HepG2 (cell line): ENCODE measurements at regions not wholly inside any gene's neighbourhood (a gene's known extent, or its start where the extent isn't known, plus 50 kb on each side); places are given as distances from the start of the nearest gene placed in this dataset.

Experiments
- CREM ChIP-seq, 2 experiments: sonication (generic) in 1 of 2; formaldehyde crosslinking in 1 of 2; IDR thresholded peaks; 2 replicates each; pipeline versions ENCODE4 v1.4.0 to v1.6.1; 2016 to 2020; ENCODE audit warnings: antibody characterized with exemption in 1 of 2, mild to moderate bottlenecking in 1 of 2, missing genetic modification reagents in 1 of 2
- DNMT1 ChIP-seq: sonication (generic); formaldehyde crosslinking; IDR thresholded peaks from 2 replicates; pipeline ENCODE4 v1.5.1; 2020; ENCODE audit warnings: mild to moderate bottlenecking, missing genetic modification reagents
- EHMT2 ChIP-seq: fragments of 200-600 bp; sonication (generic); IDR thresholded peaks from 2 replicates; pipeline ENCODE4 v1.7.0; 2017; ENCODE audit warnings: antibody characterized with exemption, low read depth, low read length, borderline replicate concordance
- FOSL1 ChIP-seq: sonication (generic); formaldehyde crosslinking; IDR thresholded peaks from 2 replicates; pipeline ENCODE4 v1.9.0; 2021; ENCODE audit warnings: missing genetic modification reagents, borderline replicate concordance
- FOXM1 ChIP-seq: sonication (generic); formaldehyde crosslinking; IDR thresholded peaks from 2 replicates; pipeline ENCODE4 v1.5.0; 2020; ENCODE audit warnings: missing genetic modification reagents
- ONECUT2 ChIP-seq: sonication (generic); formaldehyde crosslinking; IDR thresholded peaks from 2 replicates; pipeline ENCODE4 v1.4.0; 2020; ENCODE audit warnings: missing genetic modification reagents
- PAX8 ChIP-seq: sonication (generic); formaldehyde crosslinking; IDR thresholded peaks from 2 replicates; pipeline ENCODE4 v1.8.0; 2022; ENCODE audit warnings: mild to moderate bottlenecking, missing genetic modification reagents, borderline replicate concordance
- PHF20 ChIP-seq: sonication (generic); formaldehyde crosslinking; IDR thresholded peaks from 2 replicates; pipeline ENCODE4 v1.5.0; 2020; ENCODE audit warnings: mild to moderate bottlenecking, missing genetic modification reagents
- REL ChIP-seq: sonication (generic); formaldehyde crosslinking; conservative IDR thresholded peaks from 2 replicates; pipeline ENCODE4 v1.8.0; 2022; ENCODE audit warnings: mild to moderate bottlenecking, missing genetic modification reagents, moderate library complexity
- RFX5 ChIP-seq: IDR thresholded peaks from 2 replicates; pipeline ENCODE4 v1.6.1; 2011; ENCODE audit warnings: low read depth, low read length, improper control_type of control experiment
- RFXANK ChIP-seq: IDR thresholded peaks from 2 replicates; pipeline ENCODE4 v1.6.1; 2016
- SETDB1 ChIP-seq: sonication (generic); formaldehyde crosslinking; IDR thresholded peaks from 2 replicates; pipeline ENCODE4 v1.5.1; 2020; ENCODE audit warnings: missing genetic modification reagents, mild to moderate bottlenecking, borderline replicate concordance
- ZKSCAN1 ChIP-seq: fragments of 150-350 bp; IDR thresholded peaks from 2 replicates; pipeline ENCODE4 v1.6.1; 2014; ENCODE audit warnings: low read length
- ZNF629 ChIP-seq: sonication (generic); formaldehyde crosslinking; conservative IDR thresholded peaks from 2 replicates; pipeline ENCODE4 v1.5.0; 2020; ENCODE audit warnings: missing genetic modification reagents
- ZSCAN9 ChIP-seq: IDR thresholded peaks from 2 replicates; pipeline ENCODE4 v1.6.1; 2016; ENCODE audit warnings: borderline replicate concordance
- TF ChIP-seq, protein P1 (sequence below): sonication (generic); formaldehyde crosslinking; conservative IDR thresholded peaks from 2 replicates; pipeline ENCODE4 v1.4.0; 2020; ENCODE audit warnings: mild to moderate bottlenecking, missing genetic modification reagents, moderate library complexity
- TF ChIP-seq, protein P2 (sequence below): sonication (generic); formaldehyde crosslinking; IDR thresholded peaks from 2 replicates; pipeline ENCODE4 v1.5.0; 2020; ENCODE audit warnings: missing genetic modification reagents
- TF ChIP-seq, protein P3 (sequence below): conservative IDR thresholded peaks from 2 replicates; pipeline ENCODE4 v1.6.1; 2018; ENCODE audit warnings: missing genetic modification reagents
- TF ChIP-seq, protein P4 (sequence below): sonication (generic); formaldehyde crosslinking; IDR thresholded peaks from 2 replicates; pipeline ENCODE4 v1.5.1; 2020; ENCODE audit warnings: missing genetic modification reagents, mild to moderate bottlenecking, borderline replicate concordance
- TF ChIP-seq, protein P5 (sequence below): fragments of 450-650 bp; IDR thresholded peaks from 2 replicates; pipeline ENCODE4 v1.6.1; 2017

DNA sequence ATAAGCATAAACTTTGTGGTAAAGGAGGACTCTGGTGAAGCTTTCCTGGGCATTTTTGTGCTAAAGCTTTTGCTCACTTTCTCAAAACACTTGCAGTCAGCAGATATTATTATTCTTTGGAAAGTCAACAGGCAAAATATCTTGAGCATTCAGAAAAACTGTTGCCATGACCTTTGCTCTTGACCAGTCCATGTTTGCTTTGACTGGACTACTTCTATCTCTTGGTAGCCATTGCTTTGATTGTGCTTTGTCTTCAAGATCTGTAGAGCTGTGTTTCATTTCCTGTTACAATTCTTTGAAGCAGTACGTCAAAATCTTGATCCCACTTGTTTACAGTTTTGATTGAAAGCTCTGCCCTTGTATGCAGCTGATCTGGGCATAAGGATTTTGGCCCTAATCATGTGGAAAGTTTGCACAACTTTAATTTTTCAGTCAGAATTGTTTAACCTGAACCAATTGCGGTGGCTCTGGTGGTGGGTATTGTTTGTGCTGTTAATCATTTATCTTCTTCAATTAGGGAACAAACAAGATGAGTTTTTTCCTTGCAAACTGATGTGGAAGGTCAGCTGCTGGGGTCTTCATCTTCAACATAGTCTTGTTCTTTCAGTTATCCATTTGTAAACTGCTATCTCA lies 121.5 kb upstream of the NUDT6 start (continued):
- TF ChIP-seq, protein P1, sequence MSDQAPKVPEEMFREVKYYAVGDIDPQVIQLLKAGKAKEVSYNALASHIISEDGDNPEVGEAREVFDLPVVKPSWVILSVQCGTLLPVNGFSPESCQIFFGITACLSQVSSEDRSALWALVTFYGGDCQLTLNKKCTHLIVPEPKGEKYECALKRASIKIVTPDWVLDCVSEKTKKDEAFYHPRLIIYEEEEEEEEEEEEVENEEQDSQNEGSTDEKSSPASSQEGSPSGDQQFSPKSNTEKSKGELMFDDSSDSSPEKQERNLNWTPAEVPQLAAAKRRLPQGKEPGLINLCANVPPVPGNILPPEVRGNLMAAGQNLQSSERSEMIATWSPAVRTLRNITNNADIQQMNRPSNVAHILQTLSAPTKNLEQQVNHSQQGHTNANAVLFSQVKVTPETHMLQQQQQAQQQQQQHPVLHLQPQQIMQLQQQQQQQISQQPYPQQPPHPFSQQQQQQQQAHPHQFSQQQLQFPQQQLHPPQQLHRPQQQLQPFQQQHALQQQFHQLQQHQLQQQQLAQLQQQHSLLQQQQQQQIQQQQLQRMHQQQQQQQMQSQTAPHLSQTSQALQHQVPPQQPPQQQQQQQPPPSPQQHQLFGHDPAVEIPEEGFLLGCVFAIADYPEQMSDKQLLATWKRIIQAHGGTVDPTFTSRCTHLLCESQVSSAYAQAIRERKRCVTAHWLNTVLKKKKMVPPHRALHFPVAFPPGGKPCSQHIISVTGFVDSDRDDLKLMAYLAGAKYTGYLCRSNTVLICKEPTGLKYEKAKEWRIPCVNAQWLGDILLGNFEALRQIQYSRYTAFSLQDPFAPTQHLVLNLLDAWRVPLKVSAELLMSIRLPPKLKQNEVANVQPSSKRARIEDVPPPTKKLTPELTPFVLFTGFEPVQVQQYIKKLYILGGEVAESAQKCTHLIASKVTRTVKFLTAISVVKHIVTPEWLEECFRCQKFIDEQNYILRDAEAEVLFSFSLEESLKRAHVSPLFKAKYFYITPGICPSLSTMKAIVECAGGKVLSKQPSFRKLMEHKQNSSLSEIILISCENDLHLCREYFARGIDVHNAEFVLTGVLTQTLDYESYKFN: peak; percentile 67
- TF ChIP-seq ZNF629 (CRISPR knock-in tag) (no peak), REL (CRISPR knock-in tag) (no peak), DNMT1 (CRISPR knock-in tag) (no peak), EHMT2 (no peak; the same call in 1 of the 2 replicates), SETDB1 (CRISPR knock-in tag) (no peak), FOSL1 (CRISPR knock-in tag) (no peak), PHF20 (CRISPR knock-in tag) (no peak), CREM (IDR thresholded peaks at IDR 0.05) (peak; percentile 74; the same call in 1 of the 2 replicates), CREM (CRISPR knock-in tag; IDR thresholded peaks at IDR 0.05) (no peak), RFX5 (no peak), ZKSCAN1 (no peak), ZSCAN9 (CRISPR knock-in tag) (no peak), FOXM1 (CRISPR knock-in tag) (no peak), RFXANK (CRISPR knock-in tag) (no peak), PAX8 (CRISPR knock-in tag) (no peak), ONECUT2 (CRISPR knock-in tag) (no peak)
- TF ChIP-seq, protein P2, sequence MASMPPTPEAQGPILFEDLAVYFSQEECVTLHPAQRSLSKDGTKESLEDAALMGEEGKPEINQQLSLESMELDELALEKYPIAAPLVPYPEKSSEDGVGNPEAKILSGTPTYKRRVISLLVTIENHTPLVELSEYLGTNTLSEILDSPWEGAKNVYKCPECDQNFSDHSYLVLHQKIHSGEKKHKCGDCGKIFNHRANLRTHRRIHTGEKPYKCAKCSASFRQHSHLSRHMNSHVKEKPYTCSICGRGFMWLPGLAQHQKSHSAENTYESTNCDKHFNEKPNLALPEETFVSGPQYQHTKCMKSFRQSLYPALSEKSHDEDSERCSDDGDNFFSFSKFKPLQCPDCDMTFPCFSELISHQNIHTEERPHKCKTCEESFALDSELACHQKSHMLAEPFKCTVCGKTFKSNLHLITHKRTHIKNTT (CRISPR knock-in tag): no peak
- TF ChIP-seq, protein P3, sequence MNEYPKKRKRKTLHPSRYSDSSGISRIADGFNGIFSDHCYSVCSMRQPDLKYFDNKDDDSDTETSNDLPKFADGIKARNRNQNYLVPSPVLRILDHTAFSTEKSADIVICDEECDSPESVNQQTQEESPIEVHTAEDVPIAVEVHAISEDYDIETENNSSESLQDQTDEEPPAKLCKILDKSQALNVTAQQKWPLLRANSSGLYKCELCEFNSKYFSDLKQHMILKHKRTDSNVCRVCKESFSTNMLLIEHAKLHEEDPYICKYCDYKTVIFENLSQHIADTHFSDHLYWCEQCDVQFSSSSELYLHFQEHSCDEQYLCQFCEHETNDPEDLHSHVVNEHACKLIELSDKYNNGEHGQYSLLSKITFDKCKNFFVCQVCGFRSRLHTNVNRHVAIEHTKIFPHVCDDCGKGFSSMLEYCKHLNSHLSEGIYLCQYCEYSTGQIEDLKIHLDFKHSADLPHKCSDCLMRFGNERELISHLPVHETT (CRISPR knock-in tag): no peak
- TF ChIP-seq, protein P4, sequence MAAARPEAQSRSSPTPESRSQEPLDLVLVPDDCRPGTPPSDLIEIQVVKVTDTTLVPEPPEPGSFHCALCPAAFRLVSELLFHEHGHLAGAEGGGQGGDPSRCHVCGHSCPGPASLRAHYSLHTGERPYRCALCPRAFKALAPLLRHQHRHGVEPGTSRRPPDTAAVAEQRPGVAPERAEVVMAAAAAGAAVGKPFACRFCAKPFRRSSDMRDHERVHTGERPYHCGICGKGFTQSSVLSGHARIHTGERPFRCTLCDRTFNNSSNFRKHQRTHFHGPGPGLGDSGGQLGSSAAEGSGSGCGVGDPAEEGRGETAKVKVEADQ (CRISPR knock-in tag): no peak
- TF ChIP-seq, protein P5, sequence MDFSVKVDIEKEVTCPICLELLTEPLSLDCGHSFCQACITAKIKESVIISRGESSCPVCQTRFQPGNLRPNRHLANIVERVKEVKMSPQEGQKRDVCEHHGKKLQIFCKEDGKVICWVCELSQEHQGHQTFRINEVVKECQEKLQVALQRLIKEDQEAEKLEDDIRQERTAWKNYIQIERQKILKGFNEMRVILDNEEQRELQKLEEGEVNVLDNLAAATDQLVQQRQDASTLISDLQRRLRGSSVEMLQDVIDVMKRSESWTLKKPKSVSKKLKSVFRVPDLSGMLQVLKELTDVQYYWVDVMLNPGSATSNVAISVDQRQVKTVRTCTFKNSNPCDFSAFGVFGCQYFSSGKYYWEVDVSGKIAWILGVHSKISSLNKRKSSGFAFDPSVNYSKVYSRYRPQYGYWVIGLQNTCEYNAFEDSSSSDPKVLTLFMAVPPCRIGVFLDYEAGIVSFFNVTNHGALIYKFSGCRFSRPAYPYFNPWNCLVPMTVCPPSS: no peak
